ENCODE measurements at regions not wholly inside any gene's neighbourhood (a gene's known extent, or its start where the extent isn't known, plus 50 kb on each side); places are given as distances from the start of the nearest gene placed in this dataset.
"Not testable (repeated sequence)": the region's sequence is repeated elsewhere in the genome, so short reads cannot be mapped to it uniquely, and the experiment has no call there.

DNA sequence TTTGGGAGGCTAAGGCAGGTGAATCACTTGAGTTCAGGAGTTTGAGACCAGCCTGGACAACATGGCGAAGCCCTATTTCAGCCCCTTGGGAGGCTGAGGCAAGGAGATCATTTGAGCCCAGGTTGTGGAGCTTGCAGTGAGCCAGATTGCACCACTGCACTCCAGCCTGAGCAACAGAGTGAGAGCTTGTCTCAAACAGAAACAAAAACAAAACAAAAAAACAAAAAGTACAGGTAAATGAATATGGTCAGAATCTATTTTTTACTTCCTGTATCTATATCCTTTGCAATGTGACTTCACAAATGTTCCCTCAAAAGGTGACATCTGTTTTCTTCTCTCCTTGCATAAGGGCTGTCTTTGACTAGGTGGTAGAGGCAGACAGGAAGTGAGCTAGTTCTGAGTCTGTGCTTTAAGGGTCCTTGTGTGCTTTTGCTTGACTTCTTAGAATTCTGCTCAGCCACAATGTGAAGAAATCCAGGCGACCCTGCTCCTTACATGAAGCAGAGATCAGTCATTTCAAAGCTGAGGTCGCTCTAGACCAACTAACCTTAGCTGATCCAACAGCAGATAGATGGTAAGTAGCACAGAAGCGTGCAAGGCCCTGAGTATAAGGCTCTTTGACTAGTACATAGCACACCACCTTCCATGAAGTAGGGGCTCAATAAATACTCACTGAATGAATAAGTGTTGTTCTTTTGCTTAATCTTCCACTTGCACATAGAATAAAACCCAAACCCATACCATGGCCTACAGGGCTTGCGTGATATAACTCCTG is 423.2 kb upstream of the PCDH15 start:
- FAIRE-seq, result no peak

GRCh38 chr10:55223352-55223751 is 422.3 kb upstream of the PCDH15 start:
- FAIRE-seq, result no peak

DNA sequence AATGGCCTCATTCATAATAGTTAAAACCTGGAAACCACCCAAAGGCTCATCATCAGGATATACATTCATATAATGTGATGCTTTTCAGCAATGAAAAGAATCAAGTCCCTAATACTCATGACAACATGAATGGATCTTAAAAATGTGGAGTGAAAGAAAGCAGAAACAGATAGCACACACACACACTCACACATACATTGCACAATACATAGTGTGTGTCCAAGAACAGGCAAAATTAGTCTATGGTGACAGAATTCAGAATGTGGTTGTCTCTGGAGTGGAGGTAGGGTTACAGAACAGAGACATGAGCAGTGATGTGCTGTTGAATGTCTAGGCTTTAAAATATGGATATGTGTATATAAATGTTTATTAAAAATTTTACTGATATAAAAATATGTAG is 419.9 kb upstream of the PCDH15 start:
- FAIRE-seq, result no peak

DNA sequence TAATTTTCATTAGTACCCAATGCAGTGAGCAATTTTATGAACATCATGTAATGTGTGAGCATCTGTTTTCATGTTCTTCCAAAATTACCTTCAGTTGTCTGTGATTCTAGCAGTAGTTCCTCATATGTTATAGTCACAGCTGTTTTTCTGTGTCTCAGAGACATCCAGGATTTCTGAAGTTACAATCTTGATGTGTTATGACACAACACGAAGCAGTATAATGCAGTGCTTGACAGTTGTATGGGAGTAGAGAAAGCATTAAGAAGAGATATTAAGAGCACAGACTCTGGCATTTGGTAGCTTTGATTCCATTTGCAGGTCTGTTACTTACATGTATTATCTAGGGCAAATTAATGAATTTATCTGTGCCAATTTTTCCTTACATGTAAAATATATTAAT is 414.7 kb upstream of the PCDH15 start:
- FAIRE-seq, result no peak

DNA sequence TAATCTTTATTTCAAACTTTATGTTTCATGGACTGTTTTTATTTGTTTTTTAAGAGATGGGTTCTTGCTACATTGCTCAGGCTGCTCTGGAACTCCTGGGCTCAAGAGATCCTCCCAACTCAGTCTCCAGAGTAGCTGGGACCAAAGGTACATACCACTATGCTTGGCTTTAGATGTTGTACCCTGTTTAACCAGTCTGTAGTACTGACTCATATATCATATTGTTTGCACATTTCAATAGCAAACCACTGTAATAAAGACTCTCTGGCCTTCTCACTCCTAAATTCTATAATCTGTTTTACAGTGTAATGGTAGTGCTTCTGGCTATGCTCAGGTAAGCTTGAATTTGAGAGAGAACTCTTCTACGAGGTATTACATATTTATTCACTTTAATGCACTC is 413.6 kb upstream of the PCDH15 start:
- FAIRE-seq, result no peak

- no peak for FAIRE-seq
Observed at GRCh38 chr10:55212051-55212450, 411.0 kb upstream of the PCDH15 start.

- FAIRE-seq, result peak; percentile 95
Observed at GRCh38 chr10:55203874-55204273, 402.8 kb upstream of the PCDH15 start.

GRCh38 chr10:55203319-55203718 is 402.3 kb upstream of the PCDH15 start:
- FAIRE-seq, result no peak

- no peak for FAIRE-seq
Observed at GRCh38 chr10:55200020-55200419, 399.0 kb upstream of the PCDH15 start.

- FAIRE-seq, result no peak
Observed at GRCh38 chr10:55191236-55191860, 390.3 kb upstream of the PCDH15 start.

GRCh38 chr10:55183993-55184392 is 383.0 kb upstream of the PCDH15 start:
- no peak for FAIRE-seq

GRCh38 chr10:55180357-55180756 is 379.3 kb upstream of the PCDH15 start:
- no peak for FAIRE-seq

- FAIRE-seq, result no peak
Observed at GRCh38 chr10:55174419-55174818, 373.4 kb upstream of the PCDH15 start.

DNA sequence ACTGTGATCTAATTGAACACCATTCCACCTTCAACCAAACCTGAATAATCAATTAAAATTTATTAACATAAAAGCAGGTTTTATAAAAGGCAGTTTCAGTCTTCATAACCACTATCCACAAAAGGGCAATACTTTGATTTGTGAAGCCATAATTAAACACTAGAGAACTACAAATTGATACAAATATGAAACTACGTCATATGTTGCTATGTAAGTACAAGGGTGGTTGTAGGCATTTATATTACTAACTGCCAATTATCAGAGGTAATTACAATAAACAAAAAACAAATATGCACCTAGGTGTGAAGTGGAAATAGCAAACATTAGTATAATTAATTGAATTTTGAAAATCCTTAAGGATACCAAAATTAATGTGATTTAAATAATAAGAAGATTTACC is 368.5 kb upstream of the PCDH15 start:
- FAIRE-seq, result no peak

- no peak for FAIRE-seq
Observed at GRCh38 chr10:55168343-55168742, 367.3 kb upstream of the PCDH15 start.

- no peak for FAIRE-seq
Observed at GRCh38 chr10:55163388-55163979, 362.5 kb upstream of the PCDH15 start.

DNA sequence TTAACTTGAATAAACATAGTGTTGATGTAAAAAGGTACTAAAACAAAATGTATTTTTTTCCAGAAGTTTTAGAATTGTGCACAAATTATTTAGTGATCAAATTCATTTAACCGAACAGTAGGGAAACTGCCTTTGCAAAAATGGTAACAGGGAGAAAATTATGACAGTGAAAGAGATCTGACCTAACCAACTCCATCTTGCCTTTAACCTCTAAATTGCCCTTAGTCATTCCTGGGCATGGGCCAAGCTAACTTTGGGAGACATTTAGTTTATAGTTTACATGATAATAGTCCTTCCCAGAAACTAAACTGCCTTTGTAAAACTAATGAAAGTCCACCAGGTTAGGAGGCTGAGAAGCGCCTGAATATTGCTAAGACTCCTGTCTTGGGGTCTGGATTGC is 361.3 kb upstream of the PCDH15 start:
- not testable (repeated sequence) for FAIRE-seq

DNA sequence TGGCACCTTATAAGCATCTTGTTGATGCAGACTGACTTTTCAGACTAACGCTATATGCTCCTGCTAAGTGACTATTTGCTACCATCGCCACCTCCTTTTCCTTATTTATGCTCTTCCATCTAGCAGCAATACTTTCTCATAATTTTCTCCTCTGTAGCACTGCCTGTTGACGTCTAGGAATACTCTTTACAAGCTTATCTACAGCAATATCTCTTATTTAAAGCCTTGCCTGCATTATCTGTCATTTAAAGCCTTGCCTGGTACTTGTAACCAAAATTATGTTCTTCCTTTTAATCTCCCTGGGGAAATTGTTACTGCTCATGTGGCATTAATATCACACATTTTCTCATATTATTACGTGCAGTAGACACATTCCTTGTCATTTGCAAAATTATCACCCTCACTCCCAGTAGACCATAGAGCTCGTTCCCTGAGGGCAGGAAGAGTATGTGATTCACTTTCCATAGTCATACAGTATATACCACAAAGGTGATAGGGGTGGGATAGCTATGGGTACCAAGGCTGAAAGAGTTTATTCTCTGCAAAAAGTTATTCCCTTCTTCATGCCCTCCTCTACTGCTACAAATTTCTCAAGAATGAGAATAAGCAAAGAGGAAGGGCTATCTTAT is 359.7 kb upstream of the PCDH15 start:
- no peak for FAIRE-seq

DNA sequence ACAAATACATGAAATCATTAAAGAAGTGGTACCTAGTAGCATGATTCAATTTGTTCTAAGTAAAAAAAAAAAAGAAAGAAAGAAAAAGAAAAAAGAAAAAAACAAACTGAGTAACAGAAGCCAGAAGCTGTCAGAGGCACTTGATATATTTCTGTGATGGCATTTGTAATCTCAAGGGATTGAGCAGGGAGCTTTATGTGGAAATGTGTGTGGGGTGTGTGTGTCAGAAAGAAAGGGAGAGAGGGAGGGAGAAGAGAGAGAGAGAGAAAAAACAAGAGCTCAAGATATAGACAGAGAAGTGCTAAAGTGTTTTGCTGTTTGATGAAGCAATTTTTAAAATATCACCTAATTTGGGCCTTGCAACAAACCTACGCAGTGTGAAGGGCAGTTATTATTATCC is 357.6 kb upstream of the PCDH15 start:
- FAIRE-seq, result no peak

DNA sequence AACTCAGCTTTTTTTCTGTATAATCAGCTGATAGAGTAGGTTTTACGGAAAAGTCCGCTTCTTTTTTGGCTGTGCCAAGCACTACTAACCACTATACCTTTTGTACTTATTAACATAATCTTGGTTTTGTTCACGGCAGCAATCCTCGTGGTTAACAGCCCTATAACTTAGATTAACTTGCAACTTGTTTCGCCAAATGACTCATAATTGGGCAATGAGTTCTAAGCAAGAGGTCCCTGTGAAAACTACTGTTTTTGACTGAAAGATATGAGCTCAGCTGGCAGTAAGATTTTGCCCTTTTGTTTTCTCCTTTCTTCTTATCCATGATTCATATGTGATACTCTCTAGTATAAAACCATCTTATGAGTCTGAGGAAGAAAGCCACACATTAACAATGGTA is 345.0 kb upstream of the PCDH15 start:
- FAIRE-seq, result no peak

GRCh38 chr10:55144001-55144400 is 343.0 kb upstream of the PCDH15 start:
- FAIRE-seq, result no peak

- no peak for FAIRE-seq
Observed at GRCh38 chr10:55141892-55142291, 340.9 kb upstream of the PCDH15 start.

- FAIRE-seq, result no peak
Observed at GRCh38 chr10:55137063-55137462, 336.0 kb upstream of the PCDH15 start.

- no peak for FAIRE-seq
Observed at GRCh38 chr10:55104738-55105137, 303.7 kb upstream of the PCDH15 start.
